K562 (cell line): ENCODE measurements at regions not wholly inside any gene's neighbourhood (a gene's known extent, or its start where the extent isn't known, plus 50 kb on each side); places are given as distances from the start of the nearest gene placed in this dataset.

Source experiments
- ATAC-seq: fragments of 200-7000 bp; cut with Tn5 transposase; 3 replicates; pipeline ENCODE4 v1.9.1; 2020; ENCODE audit warnings: moderate library complexity
- BruUV-seq: library from RNA; stranded (reverse); fragments of 400-500 nt; replicated peaks from 2 replicates; lab custom pipeline; 2021; lab: Mats Ljungman, UMichigan
- CTCF ChIA-PET: fragments of 300-600 bp; formaldehyde crosslinking; extraction: SDS; loops from one replicate; lab custom pipeline; 2021; ENCODE audit warnings: low intra/inter-chr PET ratio; lab: Yijun Ruan, JAX
- POLR2A ChIA-PET: fragments of 300-600, 350-650 bp; sonication (Branson Sonifier 250); formaldehyde crosslinking; extraction: SDS; loops from one replicate; lab custom pipeline; 2021; ENCODE audit warnings: antibody characterized with exemption, inconsistent platforms; lab: Yijun Ruan, JAX
- DNase-seq, 4 experiments: peaks; one replicate each; pipeline versions ENCODE4 v3.0.0 to v3.0.0-alpha.2; 2011 to 2018; ENCODE audit warnings: low spot score in 3 of 4, mixed read lengths in 3 of 4; ENCODE audit errors: extremely low read depth in 1 of 4
- FAIRE-seq: peaks from 2 replicates; lab custom pipeline; 2011; peaks lifted over from hg19 to GRCh38; lab: Jason Lieb, UNC
- H2AFZ ChIP-seq: 2 replicates; pipeline ENCODE4 v1.6.0; 2011; ENCODE audit warnings: low read depth, low read length, control low read depth, inconsistent platforms
- H3K27ac ChIP-seq: fragments of 200-600 bp; 3 replicates; pipeline ENCODE4 v1.8.0; 2011; ENCODE audit warnings: low read depth, mild to moderate bottlenecking, control low read depth, inconsistent platforms, low read length, moderate library complexity, mixed read lengths; ENCODE audit errors: extremely low read depth
- H3K27me3 ChIP-seq, 2 experiments: fragments of 300-600 bp in 1 of 2; 2 replicates in 1 of 2; 3 replicates in 1 of 2; pipeline versions ENCODE4 v1.6.0 to v1.8.0; 2011; ENCODE audit warnings: inconsistent platforms in 2 of 2, low read length in 2 of 2, mild to moderate bottlenecking in 1 of 2, mixed read lengths in 1 of 2, moderate library complexity in 1 of 2; ENCODE audit not compliant: control insufficient read depth in 2 of 2, insufficient read depth in 2 of 2
- H3K36me3 ChIP-seq: fragments of 300-600 bp; 3 replicates; pipeline ENCODE4 v1.8.0; 2011; ENCODE audit warnings: mild to moderate bottlenecking, low read length, inconsistent platforms; ENCODE audit not compliant: control insufficient read depth, insufficient read depth
- H3K4me1 ChIP-seq, 2 experiments: fragments of 200-600 bp in 1 of 2; replicated peaks in 1 of 2; 2 replicates in 1 of 2; 3 replicates in 1 of 2; pipeline versions ENCODE4 v1.5.1 to v1.8.0; 2011; ENCODE audit warnings: inconsistent platforms in 2 of 2, low read length in 2 of 2, mild to moderate bottlenecking in 1 of 2, mixed read lengths in 1 of 2, moderate library complexity in 1 of 2; ENCODE audit not compliant: control insufficient read depth in 2 of 2, insufficient read depth in 2 of 2
- H3K4me2 ChIP-seq: 2 replicates; pipeline ENCODE4 v1.6.1; 2011; ENCODE audit warnings: low read length, control low read depth, inconsistent platforms, mixed read lengths; ENCODE audit not compliant: insufficient read depth
- H3K4me3 ChIP-seq: fragments of 200-600 bp; sonication (generic), shearing (Covaris generic); 2 replicates; pipeline ENCODE4 v1.5.1; 2016; ENCODE audit warnings: control low read depth, inconsistent platforms
- H3K79me2 ChIP-seq: fragments of 200-600 bp; 3 replicates; pipeline ENCODE4 v1.8.0; 2011; ENCODE audit warnings: low read length, inconsistent platforms; ENCODE audit not compliant: control insufficient read depth, insufficient read depth
- H3K9ac ChIP-seq, 2 experiments: 2 replicates each; pipeline versions ENCODE4 v1.6.0 to v1.6.1; 2011; ENCODE audit warnings: low read depth in 2 of 2, low read length in 2 of 2, control low read depth in 1 of 2, inconsistent platforms in 1 of 2, mild to moderate bottlenecking in 1 of 2, mixed read lengths in 1 of 2; ENCODE audit not compliant: insufficient read depth in 1 of 2
- H3K9me1 ChIP-seq: one replicate; pipeline ENCODE4 v1.6.0; 2011; ENCODE audit warnings: inconsistent platforms, mild to moderate bottlenecking, low read length, moderate library complexity; ENCODE audit not compliant: control insufficient read depth, insufficient read depth
- H3K9me3 ChIP-seq: replicated peaks from 2 replicates; pipeline ENCODE4 v1.5.1; 2011; ENCODE audit warnings: low read depth, low read length, inconsistent platforms; ENCODE audit not compliant: control insufficient read depth, insufficient read depth
- H4K20me1 ChIP-seq: replicated peaks from 2 replicates; pipeline ENCODE4 v1.6.1; 2011; ENCODE audit warnings: low read length, inconsistent platforms, mixed read lengths; ENCODE audit not compliant: control insufficient read depth, insufficient read depth
- BRCA1 ChIP-seq, 2 experiments: fragments of 450-650 bp in 1 of 2; sonication (generic) in 1 of 2; formaldehyde crosslinking in 1 of 2; IDR thresholded peaks; 2 replicates each; pipeline versions ENCODE4 v1.5.0 to v1.6.1; 2017 to 2020; ENCODE audit warnings: mild to moderate bottlenecking in 1 of 2, missing genetic modification reagents in 1 of 2
- BRD9 ChIP-seq: fragments of 450-650 bp; IDR thresholded peaks from 2 replicates; pipeline ENCODE4 v1.6.1; 2018; ENCODE audit warnings: low read depth; ENCODE audit not compliant: partially characterized antibody
- CBFA2T2 ChIP-seq: fragments of 450-650 bp; conservative IDR thresholded peaks from 2 replicates; pipeline ENCODE4 v1.6.1; 2017; ENCODE audit warnings: mild to moderate bottlenecking
- CBFA2T3 ChIP-seq: fragments of 450-650 bp; IDR thresholded peaks from 2 replicates; pipeline ENCODE4 v1.6.1; 2017
- CBX2 ChIP-seq: fragments of 200-600 bp; sonication (generic); IDR thresholded peaks from one replicate; pipeline ENCODE4 v1.6.1; 2012; ENCODE audit warnings: mild to moderate bottlenecking, low read length, inconsistent platforms; ENCODE audit not compliant: insufficient read depth, poor library complexity, severe bottlenecking
- CXXC5 ChIP-seq: fragments of 250-450 bp; sonication (Bioruptor Pico); IDR thresholded peaks from 2 replicates; pipeline ENCODE4 v1.8.0; 2022; ENCODE audit warnings: inconsistent platforms, mild to moderate bottlenecking, moderate library complexity
- ERF ChIP-seq: fragments of 450-650 bp; formaldehyde crosslinking; IDR thresholded peaks from 2 replicates; pipeline ENCODE4 v1.4.0; 2020; ENCODE audit warnings: mild to moderate bottlenecking, mixed read lengths
- GATA2 ChIP-seq: sonication (generic); formaldehyde crosslinking; IDR thresholded peaks from 2 replicates; pipeline ENCODE4 v1.4.0; 2020; ENCODE audit warnings: mild to moderate bottlenecking, missing genetic modification reagents
- HSF4 ChIP-seq: fragments of 250-450 bp; sonication (Bioruptor Pico); IDR thresholded peaks from 2 replicates; pipeline ENCODE4 v2.1.2; 2022; ENCODE audit warnings: mild to moderate bottlenecking, moderate library complexity, borderline replicate concordance
- MBD2 ChIP-seq: sonication (generic); IDR thresholded peaks from 2 replicates; pipeline ENCODE4 v1.6.1; 2016; ENCODE audit warnings: low read depth, borderline replicate concordance
- NFIC ChIP-seq: fragments of 450-650 bp; IDR thresholded peaks from 2 replicates; pipeline ENCODE4 v1.6.1; 2017; ENCODE audit warnings: mild to moderate bottlenecking, inconsistent platforms
- NFXL1 ChIP-seq: fragments of 450-650 bp; formaldehyde crosslinking; IDR thresholded peaks from 2 replicates; pipeline ENCODE4 v1.4.0; 2021; ENCODE audit warnings: mild to moderate bottlenecking
- NRF1 ChIP-seq, 2 experiments: fragments of 450-650 bp; IDR thresholded peaks in 1 of 2; conservative IDR thresholded peaks in 1 of 2; 2 replicates each; pipeline ENCODE4 v1.6.1; 2014; ENCODE audit warnings: mild to moderate bottlenecking in 2 of 2
- PKNOX1 ChIP-seq: fragments of 450-650 bp; IDR thresholded peaks from 2 replicates; pipeline ENCODE4 v1.6.1; 2016
- SMAD3 ChIP-seq: fragments of 450-650 bp; formaldehyde crosslinking; conservative IDR thresholded peaks from 2 replicates; pipeline ENCODE4 v1.4.0; 2020; ENCODE audit warnings: mild to moderate bottlenecking
- SRSF3 ChIP-seq: fragments of 200-400 bp; formaldehyde crosslinking; IDR thresholded peaks from 2 replicates; pipeline ENCODE4 v1.6.1; 2016; ENCODE audit warnings: mild to moderate bottlenecking, low read length, moderate library complexity; ENCODE audit not compliant: insufficient read depth
- STAT5A ChIP-seq: IDR thresholded peaks from 2 replicates; pipeline ENCODE4 v1.6.1; 2012; ENCODE audit warnings: low read length, inconsistent platforms, borderline replicate concordance
- SUPT5H ChIP-seq: fragments of 450-650 bp; IDR thresholded peaks from 2 replicates; pipeline ENCODE4 v1.6.1; 2016
- TAF1 ChIP-seq: IDR thresholded peaks from 2 replicates; pipeline ENCODE4 v1.6.1; 2011; ENCODE audit warnings: mild to moderate bottlenecking, low read length, moderate library complexity; ENCODE audit not compliant: insufficient read depth, control insufficient read depth, severe bottlenecking; ENCODE audit errors: extremely low read depth
- TAF15 ChIP-seq: fragments of 200-400 bp; formaldehyde crosslinking; IDR thresholded peaks from 2 replicates; pipeline ENCODE4 v1.6.1; 2017; ENCODE audit warnings: mild to moderate bottlenecking, low read depth, low read length, moderate library complexity
- ZNF740 ChIP-seq, 3 experiments: fragments of 200-800 bp in 1 of 3; sonication (Bioruptor generic) in 1 of 3; sonication (generic) in 1 of 3; formaldehyde crosslinking in 1 of 3; IDR thresholded peaks; 2 replicates each; pipeline versions ENCODE4 v1.6.1 to v1.8.0; 2016 to 2022; ENCODE audit warnings: mild to moderate bottlenecking in 2 of 3, missing compliant biosample characterization in 2 of 3, missing genetic modification characterization in 2 of 3, missing genetic modification reagents in 1 of 3
- WGBS: fragments of 100-300 bp; shearing (Covaris generic); methylation state at CpG from one replicate; pipeline ENCODE4 v1.1.6; 2016; ENCODE audit warnings: low coverage, mixed read lengths; ENCODE audit not compliant: insufficient coverage; ENCODE audit errors: missing lambda C conversion rate; 5-methylcytosine and 5-hydroxymethylcytosine counted together
- in situ Hi-C: fragments of 300-500 bp; cut with MboI; formaldehyde crosslinking; loops from 4 replicates; pipeline ENCODE4 v1.15.0; 2018; ENCODE audit warnings: inconsistent platforms, mixed read lengths
- intact Hi-C: fragments of 100-400 bp; cut with micrococcal nuclease; formaldehyde crosslinking; loops from 2 replicates; pipeline ENCODE4 v1.14.2; 2022

GRCh38 chr15:77732514-77733335 is 100.0 kb upstream of the LINGO1 start:
- CTCF ChIA-PET = no interaction called here
- no peaks in the 10 kb centered on the region for H3K9me1 ChIP-seq
- peak overlapping the region; percentile 21; the same call in 1 of the 2 replicates for H3K4me2 ChIP-seq
- peak; percentile 54 for FAIRE-seq
- no TSS peak for BruUV-seq
- 19% methylated on average over 18 of the region's 22 CpGs for WGBS
- no peaks in the 10 kb centered on the region for H3K36me3 ChIP-seq
- H2AFZ ChIP-seq = peak overlapping the region; percentile 35
- H3K79me2 ChIP-seq = no peaks in the 10 kb centered on the region
- no peak overlapping the region for H3K4me3 ChIP-seq
- peaks cover 44 to 81% of the 10 kb centered on the region in 2 experiments; a peak in 4 of 5 replicates for H3K4me1 ChIP-seq
- H3K9ac ChIP-seq = peak overlapping the region; percentile 14 to 83; a peak in 2 of 4 replicates
- intact Hi-C loops (no loop called here), in situ Hi-C loops (no loop called here)
- peak; percentile 52 to 78 (median 73) for DNase-seq
- POLR2A ChIA-PET = interaction anchor here (1.0 to 1.8 kb wide), 3 partner anchors 10 to 15 kb away, joined by 3 to 5 read pairs (median 3); no protein-coding TSS in a partner anchor
- no peaks in the 10 kb centered on the region for H3K27me3 ChIP-seq
- H3K27ac ChIP-seq = no peak overlapping the region; the same call in 2 of the 3 replicates
- no peaks in the 10 kb centered on the region for H4K20me1 ChIP-seq
- 0 out of 3 replicates have a peak, but pooled peaks have one; percentile 6 for ATAC-seq
- no peaks in the 10 kb centered on the region for H3K9me3 ChIP-seq
- TF ChIP-seq NFIC = 0 out of 2 replicates have a peak, but pooled peaks have one; percentile 13
- TF ChIP-seq NRF1 (conservative IDR thresholded peaks at IDR 0.05 in 1 of 2, IDR thresholded peaks at IDR 0.05 in 1 of 2) = peak; percentile 65 to 72
- peak; percentile 32; the same call in 1 of the 2 replicates for TF ChIP-seq ZNF740 (CRISPR knock-in tag; IDR thresholded peaks at IDR 0.05)
- no peak for TF ChIP-seq ZNF740 (tag; IDR thresholded peaks at IDR 0.05)
- TF ChIP-seq SMAD3 = no peak
- peak; percentile 71 for TF ChIP-seq PKNOX1
- no peak for TF ChIP-seq BRD9
- TF ChIP-seq TAF1 = no peak
- TF ChIP-seq STAT5A = no peak
- no peak for TF ChIP-seq CBX2
- no peak for TF ChIP-seq NFXL1 (CRISPR knock-in tag)
- peak; percentile 11; the same call in 1 of the 2 replicates for TF ChIP-seq CXXC5 (CRISPR knock-in tag)
- TF ChIP-seq SRSF3 = no peak
- TF ChIP-seq BRCA1 (IDR thresholded peaks at IDR 0.05) = no peak
- TF ChIP-seq BRCA1 (CRISPR knock-in tag; IDR thresholded peaks at IDR 0.05) = 0 out of 2 replicates have a peak, but pooled peaks have one; percentile 26
- peak; percentile 49 for TF ChIP-seq CBFA2T2
- no peak for TF ChIP-seq MBD2
- no peak for TF ChIP-seq ERF (CRISPR knock-in tag)
- no peak for TF ChIP-seq HSF4 (CRISPR knock-in tag)
- peak; percentile 39; the same call in 1 of the 2 replicates for TF ChIP-seq GATA2 (CRISPR knock-in tag)
- no peak for TF ChIP-seq TAF15
- no peak for TF ChIP-seq SUPT5H
- TF ChIP-seq CBFA2T3 = peak; percentile 73
